ENCODE measurements at regions not wholly inside any gene's neighbourhood (a gene's known extent, or its start where the extent isn't known, plus 50 kb on each side); places are given as distances from the start of the nearest gene placed in this dataset.

GRCh38 chr13:21823416-21823815, 152.5 kb downstream of the FGF9 start:
- DNase-seq = no peak

GRCh38 chr13:21823949-21824348, 153.1 kb downstream of the FGF9 start:
- no peak for DNase-seq

- DNase-seq = no peak
Measured at GRCh38 chr13:21825186-21825585, 154.3 kb downstream of the FGF9 start.

GRCh38 chr13:21825801-21826200, 154.9 kb downstream of the FGF9 start:
- no peak for DNase-seq

GRCh38 chr13:21826214-21827015, 155.5 kb downstream of the FGF9 start:
- no peak for DNase-seq

GRCh38 chr13:21831654-21832324, 160.9 kb downstream of the FGF9 start:
- no peak for DNase-seq

GRCh38 chr13:21833921-21834320, 163.0 kb downstream of the FGF9 start:
- DNase-seq = no peak

GRCh38 chr13:21834521-21834920, 163.6 kb downstream of the FGF9 start:
- no peak for DNase-seq

- no peak for DNase-seq
Measured at GRCh38 chr13:21837288-21837687, 166.4 kb downstream of the FGF9 start.

- DNase-seq = no peak
Measured at GRCh38 chr13:21837841-21838551, 167.1 kb downstream of the FGF9 start.

GRCh38 chr13:21846605-21847004, 175.7 kb downstream of the FGF9 start:
- no peak for DNase-seq

- no peak for DNase-seq
Measured at GRCh38 chr13:21849323-21849722, 178.4 kb downstream of the FGF9 start.

GRCh38 chr13:21850013-21851006, 179.4 kb downstream of the FGF9 start:
- DNase-seq = no peak

- no peak for DNase-seq
Measured at GRCh38 chr13:21852043-21852442, 181.2 kb downstream of the FGF9 start.

GRCh38 chr13:21853779-21854178, 182.9 kb downstream of the FGF9 start:
- no peak for DNase-seq

GRCh38 chr13:21868823-21869222, 197.9 kb downstream of the FGF9 start:
- no peak for DNase-seq

- no peak for DNase-seq
Measured at GRCh38 chr13:21871382-21871781, 200.5 kb downstream of the FGF9 start.

- DNase-seq = no peak
Measured at GRCh38 chr13:21871919-21872318, 201.0 kb downstream of the FGF9 start.

- no peak for DNase-seq
Measured at GRCh38 chr13:21872795-21873194, 201.9 kb downstream of the FGF9 start.

- no peak for DNase-seq
Measured at GRCh38 chr13:21875116-21875515, 204.2 kb downstream of the FGF9 start.

- DNase-seq = no peak
Measured at GRCh38 chr13:21879263-21879914, 208.5 kb downstream of the FGF9 start.

- no peak for DNase-seq
Measured at GRCh38 chr13:21882766-21883165, 211.9 kb downstream of the FGF9 start.
